ENCODE measurements at regions not wholly inside any gene's neighbourhood (a gene's known extent, or its start where the extent isn't known, plus 50 kb on each side); places are given as distances from the start of the nearest gene placed in this dataset.

DNA sequence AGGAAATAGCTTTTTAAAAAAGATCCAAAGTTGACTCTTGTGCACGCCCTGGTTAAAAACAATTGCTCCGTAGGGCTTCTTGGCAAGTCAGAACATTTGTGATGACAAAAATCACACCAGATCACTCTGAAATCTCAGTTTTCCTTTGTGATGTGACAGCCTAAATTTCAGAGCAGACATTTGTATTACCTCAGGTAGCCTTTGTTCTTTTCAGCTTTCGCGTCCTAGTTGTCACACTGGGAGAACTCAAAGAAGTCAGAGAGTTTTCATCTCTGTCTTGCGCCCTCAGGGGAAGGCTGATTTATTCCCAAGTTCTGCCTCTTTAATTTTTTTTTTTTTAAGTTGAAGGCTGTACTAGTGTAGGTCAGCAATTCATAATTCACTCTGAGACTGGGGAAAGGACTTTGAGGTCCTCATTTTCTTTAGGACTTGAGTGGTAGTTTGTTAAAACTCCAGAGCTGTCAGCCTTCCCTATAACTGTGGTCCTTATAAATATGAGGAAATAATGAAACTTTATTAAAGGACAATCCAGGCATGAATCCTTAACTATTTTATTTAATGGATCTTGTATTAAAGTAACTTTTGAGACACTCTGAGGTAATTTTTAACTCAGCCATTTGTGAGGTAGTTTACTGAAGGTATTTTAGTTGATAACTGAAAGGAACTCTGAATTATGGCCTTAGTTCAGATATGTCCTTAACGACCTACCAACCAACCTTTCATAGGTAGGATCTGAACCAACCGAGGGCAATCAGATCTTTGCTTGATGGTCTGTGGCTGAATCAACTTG lies 525.1 kb upstream of the FAM98A start:
- no peak for DNase-seq

DNA sequence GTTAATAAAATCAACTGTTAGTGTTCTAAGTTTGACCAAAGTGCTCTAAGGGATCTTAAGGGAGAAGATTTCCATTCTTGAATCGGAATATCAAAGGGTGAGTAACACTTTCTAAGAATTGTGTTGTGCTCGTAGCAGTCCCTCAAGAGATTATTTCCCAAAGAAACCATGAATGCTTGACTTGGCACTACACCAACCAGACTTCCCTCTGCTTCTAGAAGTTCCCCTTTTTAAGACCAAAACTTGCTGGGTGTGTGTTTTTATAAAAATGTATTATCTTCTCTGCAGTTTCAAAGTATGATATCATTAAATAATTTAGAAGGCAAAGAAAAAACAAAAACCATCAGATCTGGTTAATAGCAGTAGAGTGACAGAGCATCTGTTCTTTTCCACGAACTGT lies 522.0 kb upstream of the FAM98A start:
- no peak for DNase-seq

DNA sequence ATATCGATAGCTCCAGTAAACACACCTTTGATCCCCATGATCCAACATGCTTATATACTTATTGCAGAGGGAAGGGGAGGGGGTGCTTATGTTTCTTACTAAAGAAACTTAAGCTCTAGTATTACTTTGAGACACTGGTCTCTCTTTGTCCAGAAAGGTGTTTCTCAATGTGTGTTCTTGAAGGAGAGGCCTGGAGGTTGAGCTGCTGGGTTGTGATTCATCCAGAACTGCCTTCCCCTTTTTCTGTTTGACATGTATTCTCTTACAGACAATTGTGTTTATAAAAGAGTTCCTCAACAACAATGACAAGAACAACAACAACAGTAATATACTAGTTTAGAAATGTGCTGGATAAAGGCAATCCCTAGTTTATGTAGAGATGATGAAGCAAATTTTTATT lies 516.0 kb upstream of the FAM98A start:
- DNase-seq = no peak

DNA sequence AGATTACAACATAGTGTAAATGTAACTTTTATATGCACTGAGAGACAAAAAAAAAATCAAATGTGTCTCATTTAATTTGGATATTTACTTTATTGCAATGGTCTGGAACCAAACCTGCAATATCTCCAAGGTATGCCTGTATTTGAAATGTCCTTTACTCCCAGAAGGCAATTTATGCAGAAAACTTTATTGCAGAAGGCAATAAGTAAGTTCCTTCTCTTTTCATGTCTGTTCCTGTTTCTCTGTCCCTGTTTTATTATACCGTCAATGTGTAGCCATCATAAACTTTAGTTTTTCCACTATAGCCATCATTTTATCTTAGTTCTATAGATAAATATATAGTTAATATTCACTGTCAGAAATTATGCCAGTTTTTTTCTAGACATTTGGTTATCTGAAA lies 513.1 kb upstream of the FAM98A start:
- no peak for DNase-seq

DNA sequence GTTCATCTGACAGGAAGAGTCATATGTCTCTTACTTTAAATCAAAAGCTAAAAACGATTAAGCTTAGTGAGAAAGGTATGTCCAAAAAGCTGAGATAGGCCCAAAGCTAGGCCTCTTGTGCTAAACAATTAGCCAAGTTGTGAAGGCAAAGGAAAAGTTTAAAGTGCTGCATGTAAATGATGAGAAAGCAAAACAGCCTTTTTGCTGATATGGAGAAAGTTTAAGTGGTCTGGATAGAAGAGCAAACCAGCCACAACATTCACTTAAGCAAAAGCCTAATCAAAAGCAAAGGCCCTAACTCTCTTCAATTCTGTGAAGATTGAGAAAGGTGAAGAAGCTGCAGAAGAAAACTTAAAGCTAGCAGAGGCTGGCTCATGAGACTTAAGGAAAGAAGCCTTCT lies 511.3 kb upstream of the FAM98A start:
- DNase-seq = no peak

DNA sequence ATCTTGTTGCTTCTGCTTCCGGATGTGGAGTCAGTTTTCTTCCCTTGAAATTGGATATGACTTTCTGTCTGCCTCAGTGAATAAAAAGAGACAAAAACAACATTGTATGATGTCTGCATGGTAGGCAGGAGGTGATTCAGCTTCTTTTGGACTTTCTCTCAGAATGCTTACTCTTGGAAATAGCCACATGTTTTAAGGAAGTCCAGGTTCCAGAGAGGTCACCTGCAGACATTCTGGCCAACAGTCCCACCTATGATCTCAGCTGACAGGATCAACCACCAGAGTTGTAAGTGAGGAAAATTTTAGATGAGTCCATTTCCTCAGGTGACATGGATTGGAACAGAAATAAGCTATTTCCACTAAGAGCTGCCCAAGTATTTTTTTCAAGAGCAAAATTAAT lies 508.7 kb upstream of the FAM98A start:
- no peak for DNase-seq

DNA sequence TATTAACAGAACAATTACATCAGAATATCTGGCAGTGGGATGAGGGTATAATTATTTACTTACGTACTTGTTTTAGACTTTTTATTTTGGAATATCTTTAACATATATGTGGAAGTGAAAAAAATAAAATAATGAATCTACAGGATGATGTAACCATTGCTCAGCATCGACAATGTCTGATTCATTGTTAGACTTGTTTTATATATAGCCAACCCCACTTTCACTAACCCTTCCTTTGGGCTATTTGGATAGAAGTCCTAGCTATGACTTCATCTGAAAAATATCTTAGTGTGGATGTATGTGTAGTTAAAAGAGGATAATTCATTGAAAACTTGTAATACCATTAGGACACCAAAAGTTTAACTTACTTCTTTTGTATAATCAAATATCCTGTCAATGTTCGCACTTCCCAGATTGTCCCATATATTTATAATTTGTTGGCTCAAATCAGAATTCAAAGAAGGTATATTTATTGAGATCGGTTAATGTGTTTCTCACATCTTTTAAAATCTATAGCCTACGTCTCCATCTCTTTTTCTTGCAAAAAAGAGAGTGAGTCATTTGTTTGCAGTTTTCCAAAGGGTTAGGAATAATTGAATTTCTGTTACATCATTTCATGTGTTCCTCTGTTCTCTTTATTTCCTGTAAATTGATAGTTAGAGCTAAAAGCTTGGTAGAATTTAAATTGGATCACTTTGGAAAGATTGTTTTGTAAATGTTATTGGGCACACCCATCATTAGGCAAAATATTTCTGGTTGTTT lies 506.1 kb upstream of the FAM98A start:
- DNase-seq = no peak

DNA sequence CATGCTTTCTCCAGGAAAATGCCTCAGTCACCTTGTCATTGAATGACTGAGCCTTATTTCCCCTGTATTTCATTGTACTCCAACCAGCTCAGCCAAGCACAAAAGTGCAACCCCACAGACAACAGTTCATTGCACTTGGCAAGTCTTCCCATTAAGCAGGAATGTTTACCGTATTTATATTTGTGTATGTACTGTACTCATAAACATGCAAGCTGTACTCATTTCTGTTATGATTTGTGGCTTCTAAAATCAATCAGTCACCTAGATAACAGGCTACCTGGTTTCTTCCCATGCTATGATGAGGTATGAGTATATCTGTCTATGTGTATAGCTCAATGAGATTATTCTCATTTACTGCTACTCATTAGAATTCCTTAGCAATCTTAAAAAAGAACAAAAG lies 505.5 kb upstream of the FAM98A start:
- no peak for DNase-seq

DNA sequence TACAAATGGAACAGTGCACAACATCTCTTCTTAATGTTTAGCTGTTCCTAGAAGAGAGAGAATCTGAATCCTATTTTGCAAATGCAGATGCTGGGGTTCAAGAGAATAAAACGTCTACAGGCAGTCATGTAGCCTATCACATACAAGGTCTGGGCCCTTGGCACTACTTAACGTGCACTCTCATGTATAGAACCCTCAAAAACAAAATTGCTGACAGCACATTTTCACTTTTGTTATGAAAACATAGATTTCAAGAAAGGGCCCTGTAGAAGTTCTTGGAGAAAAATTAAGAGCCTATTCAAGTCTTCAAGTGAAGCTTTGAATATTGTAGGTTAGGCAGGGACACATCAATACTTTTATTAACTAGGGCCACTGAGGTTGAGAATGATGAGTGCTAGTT lies 504.3 kb upstream of the FAM98A start:
- no peak for DNase-seq

DNA sequence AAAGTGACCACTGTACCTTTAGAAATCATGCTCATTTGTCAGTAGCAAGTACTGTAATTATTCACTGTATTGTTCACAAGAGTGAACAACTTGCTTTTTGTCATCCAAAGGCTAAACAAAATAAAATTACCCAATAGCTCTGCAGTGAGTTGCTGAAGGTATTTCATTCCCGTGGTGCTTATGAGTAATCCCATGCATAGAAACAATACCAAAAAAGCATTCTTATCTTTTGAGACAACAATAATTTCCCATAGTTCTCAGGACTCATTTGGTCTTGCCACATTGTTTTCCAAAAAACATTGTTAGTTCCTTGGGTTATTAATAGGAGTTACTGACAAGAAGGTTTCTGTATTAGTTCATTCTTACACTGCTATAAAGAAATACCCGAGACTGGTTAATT lies 503.2 kb upstream of the FAM98A start:
- no peak for DNase-seq

DNA sequence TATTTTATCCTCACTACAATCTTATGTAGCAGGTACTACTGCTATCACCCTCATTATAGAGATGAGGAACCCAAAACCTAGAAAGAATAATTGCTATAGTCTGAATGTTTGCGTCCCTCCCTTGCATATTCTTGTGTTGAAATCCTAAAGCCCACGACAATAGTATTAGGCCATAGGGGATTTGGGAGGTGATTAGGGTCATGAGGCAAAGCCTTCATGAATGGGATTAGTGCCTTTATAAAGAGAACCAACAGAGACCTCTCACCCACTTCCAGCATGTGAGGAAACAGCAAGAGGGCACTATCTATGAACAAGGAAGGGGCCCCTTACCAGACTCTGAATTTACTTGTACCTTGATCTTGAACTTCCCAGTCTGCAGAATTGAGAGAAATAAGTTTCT lies 500.3 kb upstream of the FAM98A start:
- no peak for DNase-seq

DNA sequence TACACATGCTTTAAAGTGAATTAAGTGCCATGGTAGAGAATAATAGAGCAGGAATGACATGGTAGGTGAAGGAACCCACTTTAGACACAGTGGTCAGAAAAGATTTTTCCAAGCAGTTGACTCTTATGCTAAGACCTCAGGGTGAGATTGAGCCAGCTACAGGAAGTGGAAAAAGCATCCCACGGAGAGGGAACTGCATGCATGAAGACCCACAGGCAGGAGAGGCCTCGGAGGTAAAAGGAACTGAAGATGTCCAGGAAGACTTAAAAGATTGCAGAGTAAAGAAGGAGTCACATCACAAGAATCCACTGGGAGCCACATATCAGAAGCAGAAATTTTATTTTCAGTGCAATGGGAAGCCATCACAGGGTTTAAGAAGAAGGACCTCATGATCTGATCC lies 499.2 kb upstream of the FAM98A start:
- no peak for DNase-seq

DNA sequence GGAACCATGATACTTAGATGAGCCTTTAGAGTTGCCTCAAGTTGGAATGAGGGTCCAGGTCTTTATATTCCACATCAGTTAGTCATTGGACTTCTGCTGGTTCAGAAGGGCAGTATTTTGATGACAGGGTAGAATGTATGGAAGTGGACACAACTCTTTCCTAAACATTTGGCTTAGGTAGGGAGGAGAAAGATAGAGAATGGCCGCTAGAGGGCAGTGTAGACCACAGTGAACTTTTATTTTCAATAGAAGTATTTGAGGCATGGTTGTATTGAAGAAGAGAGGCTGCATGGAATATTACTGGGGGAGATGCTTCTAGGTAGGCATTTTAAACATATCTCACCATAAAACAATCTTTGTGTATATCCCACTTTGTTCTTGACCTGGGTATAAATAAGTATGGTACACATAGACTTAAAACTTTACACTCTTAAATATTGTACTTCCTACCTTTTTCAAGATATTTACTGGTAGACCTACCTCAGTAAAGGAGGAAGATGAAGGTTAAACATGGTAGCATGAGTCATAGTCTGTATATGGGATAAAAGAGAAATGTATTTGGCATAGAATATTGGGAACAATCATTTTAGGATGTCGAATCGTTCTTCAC lies 497.6 kb upstream of the FAM98A start:
- peak; percentile 3 for DNase-seq

DNA sequence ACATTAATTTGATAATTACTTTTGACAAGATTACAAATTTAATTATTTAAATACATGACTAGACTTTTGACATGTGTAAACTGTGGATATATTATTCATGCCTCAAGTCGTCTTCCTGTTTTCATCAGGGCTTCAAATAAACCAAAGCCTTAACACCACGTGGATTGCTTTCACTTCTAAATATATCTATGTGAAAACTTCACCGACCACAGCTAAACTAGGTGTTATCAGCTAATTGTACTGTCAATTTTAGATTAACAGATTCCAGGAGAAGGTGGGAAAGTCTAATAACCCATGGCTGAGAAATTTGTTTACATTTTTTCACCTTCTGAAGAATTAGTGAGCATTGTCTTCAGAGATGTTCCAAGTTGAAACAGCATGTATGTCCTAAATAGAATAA lies 494.7 kb upstream of the FAM98A start:
- DNase-seq = no peak

DNA sequence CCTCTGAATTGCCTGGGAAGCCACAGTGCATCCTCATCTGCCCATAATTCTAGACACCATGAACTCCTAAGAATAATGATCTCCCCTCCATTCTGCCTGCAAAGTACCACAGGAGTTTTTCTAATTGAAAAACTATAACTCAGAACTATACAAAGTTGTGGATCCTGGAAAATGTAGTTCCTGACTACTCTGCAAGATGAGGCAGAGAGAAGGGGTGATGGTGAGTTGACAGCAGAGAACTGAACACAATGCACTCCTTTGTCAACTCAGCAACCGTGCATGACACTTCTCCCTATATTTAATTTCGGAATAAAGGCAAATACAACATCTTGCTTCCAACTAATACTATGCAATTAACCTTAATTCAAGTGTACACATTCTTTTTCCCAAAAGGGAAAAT lies 471.1 kb upstream of the FAM98A start:
- DNase-seq = no peak

DNA sequence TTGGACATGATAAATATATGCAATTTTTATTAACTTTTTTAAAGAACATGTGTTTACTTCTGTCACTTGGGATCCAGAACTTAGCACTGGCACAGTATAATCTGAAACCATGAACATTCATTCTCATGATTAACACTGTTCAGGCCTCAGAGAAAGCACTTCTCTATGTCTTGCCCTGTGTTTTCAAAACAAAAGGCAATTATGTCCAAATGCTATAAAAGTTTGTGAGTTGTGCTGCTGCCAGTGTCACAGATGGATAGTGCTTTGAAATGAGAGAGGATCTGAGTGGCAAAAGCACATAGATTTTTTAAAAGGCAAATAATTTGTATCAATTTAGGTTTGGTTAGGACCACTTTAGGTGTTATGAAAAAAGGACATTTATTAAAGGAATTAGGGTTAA lies 470.5 kb upstream of the FAM98A start:
- DNase-seq = no peak

DNA sequence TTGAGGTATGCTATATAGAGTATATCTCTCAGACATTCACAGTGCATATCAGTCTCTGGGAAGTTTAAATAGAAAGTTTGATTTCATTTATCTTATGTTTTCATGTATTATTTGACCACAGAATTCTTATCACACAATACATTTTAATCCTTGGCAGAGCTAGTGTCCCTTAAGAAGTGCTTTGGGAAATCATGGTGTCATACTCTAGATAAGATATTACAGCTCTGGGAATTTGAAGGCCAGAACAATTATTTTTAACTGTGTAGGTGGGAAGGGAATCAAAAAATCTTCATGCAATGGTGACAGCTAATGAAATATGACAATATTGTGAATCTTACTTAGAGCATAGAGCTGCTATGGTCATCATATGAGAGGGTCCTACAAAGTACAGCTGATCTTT lies 451.3 kb upstream of the FAM98A start:
- DNase-seq = no peak

DNA sequence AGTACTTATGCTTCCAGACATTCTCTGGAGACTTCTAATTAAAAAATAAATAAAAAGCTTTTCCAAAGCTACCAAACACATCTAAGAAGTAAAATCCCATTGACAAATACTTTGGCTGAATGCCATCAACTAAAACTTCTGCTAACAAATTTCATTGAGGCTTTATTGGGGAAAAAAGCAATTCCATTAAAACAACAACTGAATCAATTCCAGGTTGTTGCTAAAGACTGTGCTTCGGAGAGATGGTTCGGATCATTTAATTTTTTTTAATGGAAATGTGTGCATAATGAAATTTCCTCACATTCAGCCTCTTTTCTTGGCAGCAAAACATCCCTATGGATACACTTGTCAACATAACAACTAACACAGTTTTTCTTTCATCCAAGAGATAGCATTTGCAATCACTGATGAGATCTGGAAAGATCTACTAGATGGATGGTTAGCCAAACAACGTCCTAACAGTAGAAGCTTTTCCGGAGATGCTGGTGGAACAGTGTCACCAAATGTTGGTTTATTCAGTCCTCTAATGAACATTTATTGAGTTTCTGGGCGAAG lies 446.1 kb upstream of the FAM98A start:
- DNase-seq = no peak

DNA sequence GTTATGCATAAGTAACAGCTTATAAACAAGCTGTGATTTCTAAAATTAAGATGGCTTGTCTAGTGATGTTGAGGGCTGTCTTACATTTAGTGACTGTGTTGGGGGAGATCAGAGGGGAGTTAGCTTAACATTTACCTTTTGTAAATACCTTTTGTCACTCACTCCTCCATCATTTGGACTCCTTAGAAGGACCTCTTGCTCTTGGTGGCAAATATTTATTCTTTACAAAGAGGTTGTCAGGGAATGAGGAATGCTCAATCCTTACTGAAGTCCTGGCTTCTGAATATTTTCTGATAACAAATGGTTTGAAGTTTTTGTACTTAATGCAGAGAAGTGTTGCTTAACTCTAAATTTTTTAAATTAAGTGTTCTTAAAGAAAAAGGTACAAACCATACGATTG lies 438.8 kb upstream of the FAM98A start:
- DNase-seq = no peak

DNA sequence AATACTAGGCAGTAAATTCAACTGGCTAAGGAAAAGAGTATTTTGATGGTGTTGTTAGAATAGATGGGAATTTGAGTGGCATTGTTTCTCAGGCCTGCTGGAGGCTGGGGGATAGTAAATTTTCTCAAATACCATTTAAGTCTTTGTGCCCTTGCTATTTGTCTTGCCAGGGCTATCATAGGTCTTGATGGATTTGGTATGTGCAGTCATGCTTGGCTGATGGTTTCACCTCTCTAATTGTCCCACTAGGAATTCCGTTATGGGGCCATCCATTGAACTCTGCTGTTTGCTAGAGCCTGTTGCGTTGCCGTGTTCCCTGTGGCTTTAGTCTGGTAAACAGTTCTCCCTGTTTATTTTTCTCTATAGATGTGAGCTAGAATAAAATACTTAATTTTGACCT lies 438.1 kb upstream of the FAM98A start:
- DNase-seq = no peak

DNA sequence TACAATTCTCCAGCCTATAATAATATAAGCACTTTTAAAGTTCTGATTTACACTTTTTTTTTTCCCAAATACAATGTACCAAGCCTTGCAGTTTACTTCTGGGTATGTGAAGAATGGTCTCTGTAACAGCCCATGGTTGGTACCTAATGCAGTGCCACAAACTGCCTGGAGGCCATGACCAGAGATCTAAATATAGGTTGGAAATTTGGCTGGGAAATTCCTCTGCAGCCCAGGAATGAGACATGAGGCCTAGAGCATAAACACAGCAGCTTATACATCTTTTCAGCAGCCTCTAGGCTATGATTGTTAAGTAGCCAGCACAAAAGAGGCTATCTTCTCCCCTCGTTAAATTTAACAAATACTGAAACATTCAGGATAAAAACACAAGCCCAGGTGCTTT lies 432.0 kb upstream of the FAM98A start:
- DNase-seq = no peak

DNA sequence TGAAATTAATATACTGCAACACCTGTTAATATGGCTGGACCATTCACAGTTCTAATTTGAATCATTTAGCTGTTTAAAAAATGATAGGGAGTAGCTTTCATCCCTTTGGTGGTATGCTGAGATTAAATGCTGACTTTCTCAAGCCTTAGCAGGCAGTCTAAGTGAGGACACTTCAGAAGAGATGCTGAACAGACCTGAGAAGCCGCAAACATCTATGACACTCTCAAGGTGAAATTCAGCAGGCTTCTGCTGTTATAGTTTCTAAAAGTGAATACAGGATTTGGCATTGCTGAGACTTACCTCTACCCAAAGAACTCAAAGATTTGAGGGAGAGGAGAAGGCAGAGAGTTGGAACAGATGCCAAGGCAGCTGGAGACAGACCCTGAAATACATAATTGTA lies 431.2 kb upstream of the FAM98A start:
- no peak for DNase-seq

DNA sequence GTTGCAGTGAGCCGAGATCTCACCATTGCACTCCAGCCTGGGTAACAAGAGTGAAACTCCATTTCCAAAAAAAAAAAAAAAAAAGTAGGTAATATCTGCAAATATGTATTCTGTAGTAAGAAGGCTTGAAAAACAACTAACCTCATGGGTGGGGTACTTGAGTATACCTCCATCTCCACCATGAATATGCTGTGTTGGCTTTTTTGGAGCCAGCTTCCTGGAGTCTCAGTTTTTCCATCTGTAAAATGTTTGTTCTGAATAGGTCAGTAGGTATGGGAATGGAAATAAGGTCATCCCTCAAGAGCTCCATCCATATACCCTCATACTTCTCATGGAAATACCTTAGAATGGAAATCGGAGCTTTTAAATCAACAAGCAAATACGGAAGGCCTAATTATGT lies 430.0 kb upstream of the FAM98A start:
- DNase-seq = no peak

DNA sequence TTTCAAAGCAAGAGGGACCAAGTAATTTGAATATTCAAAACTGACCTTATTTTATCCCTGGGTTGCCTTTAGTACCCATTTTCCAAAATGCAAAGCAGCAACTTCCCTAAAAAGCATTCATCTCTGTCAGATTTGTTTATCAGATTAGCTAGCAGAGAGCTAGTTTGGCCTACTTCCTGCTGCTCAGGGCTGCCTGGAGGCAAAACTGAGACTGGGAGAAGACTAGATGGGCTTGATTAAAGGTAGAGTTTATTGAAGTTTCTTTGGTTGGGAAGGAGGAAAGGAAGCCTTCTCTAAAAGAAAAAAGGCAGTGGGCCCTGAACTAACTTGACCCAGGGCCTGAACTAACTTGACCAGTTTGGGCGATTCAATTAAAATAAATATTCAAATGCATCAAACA lies 426.1 kb upstream of the FAM98A start:
- no peak for DNase-seq
